ENCODE measurements at regions not wholly inside any gene's neighbourhood (a gene's known extent, or its start where the extent isn't known, plus 50 kb on each side); places are given as distances from the start of the nearest gene placed in this dataset.

DNA sequence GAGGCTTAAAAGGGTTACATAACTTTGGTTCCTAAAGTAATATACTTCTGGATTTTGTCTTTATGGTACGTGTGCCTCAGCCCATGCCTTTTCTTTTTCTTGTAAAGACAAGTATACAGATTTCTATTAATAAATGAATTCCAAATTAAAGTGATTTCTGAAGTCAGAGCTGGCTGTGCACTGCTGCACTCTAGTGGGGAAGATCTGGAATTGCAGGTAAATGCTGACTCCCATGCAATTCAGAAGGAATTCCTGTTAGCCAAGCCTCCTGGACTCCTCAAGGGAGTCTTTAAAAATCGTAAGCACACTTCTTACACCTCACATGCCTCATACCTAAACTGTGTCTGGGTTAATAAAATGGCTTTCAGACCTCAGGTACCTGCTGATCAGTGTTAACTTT lies 118.4 kb upstream of the SLC7A1 start:
- 50% methylated on average over 1 of the region's 2 CpGs; no CpG with 5 or more reads in 1 of the 2 experiments for WGBS, 2 experiments (ENCODE audit: insufficient coverage in 2 of 2)

DNA sequence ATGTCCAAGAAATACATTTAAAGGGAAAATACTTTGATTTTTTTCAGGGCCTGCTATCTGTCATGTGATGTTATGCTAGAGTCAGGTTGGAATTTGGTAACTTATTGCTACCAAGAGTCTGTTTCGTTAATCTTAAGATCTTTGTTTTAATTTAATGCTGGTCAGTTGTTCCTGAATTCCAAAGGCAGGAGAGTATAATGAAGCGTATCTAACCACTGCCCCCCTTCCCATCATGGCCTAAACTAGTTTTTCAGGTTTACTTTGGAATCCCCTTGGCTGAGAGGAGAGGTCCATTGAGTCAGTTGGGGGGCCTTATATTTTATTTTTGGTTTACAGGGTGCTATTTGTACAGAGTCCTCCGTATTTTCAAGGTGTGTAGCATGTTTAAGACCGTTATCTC lies 116.3 kb upstream of the SLC7A1 start:
- Histone ChIP-seq H3K4me3 (ENCODE audit: extremely low read depth, insufficient read depth, low read length, poor library complexity, severe bottlenecking) (no peak overlapping the region), H3K36me3 (ENCODE audit: control insufficient read depth, insufficient read depth, low read length) (no peaks in the 10 kb centered on the region), H3K27ac (ENCODE audit: low read depth, low read length, severe bottlenecking) (no peak overlapping the region), H3K4me1 (ENCODE audit: control insufficient read depth, insufficient read depth, low read length, poor library complexity, severe bottlenecking) (no peaks in the 10 kb centered on the region), H3K9me3 (ENCODE audit: control insufficient read depth, low read length) (no peaks in the 10 kb centered on the region)
- 80 to 85% methylated on average over 2 of the region's 4 CpGs for WGBS, 2 experiments (ENCODE audit: insufficient coverage in 2 of 2)

More for the DNA sequence above, 118.4 kb upstream of the SLC7A1 start:
- Histone ChIP-seq H3K4me3 (ENCODE audit: extremely low read depth, insufficient read depth, low read length, poor library complexity, severe bottlenecking) (no peak overlapping the region), H3K27ac (ENCODE audit: low read depth, low read length, severe bottlenecking) (no peak overlapping the region), H3K36me3 (ENCODE audit: control insufficient read depth, insufficient read depth, low read length) (no peaks in the 10 kb centered on the region), H3K9me3 (ENCODE audit: control insufficient read depth, low read length) (no peaks in the 10 kb centered on the region), H3K4me1 (ENCODE audit: control insufficient read depth, insufficient read depth, low read length, poor library complexity, severe bottlenecking) (no peaks in the 10 kb centered on the region)

- peaks cover 7% of the 10 kb centered on the region for H3K9me3 ChIP-seq (ENCODE audit: control insufficient read depth, low read length)
Observed at GRCh38 chr13:29710511-29710910, 115.0 kb upstream of the SLC7A1 start.

GRCh38 chr13:29709407-29710069 lies 114.0 kb upstream of the SLC7A1 start:
- Histone ChIP-seq H3K27ac (ENCODE audit: low read depth, low read length, severe bottlenecking) (no peak overlapping the region), H3K36me3 (ENCODE audit: control insufficient read depth, insufficient read depth, low read length) (no peaks in the 10 kb centered on the region), H3K9me3 (ENCODE audit: control insufficient read depth, low read length) (peaks cover 7% of the 10 kb centered on the region), H3K4me3 (ENCODE audit: extremely low read depth, insufficient read depth, low read length, poor library complexity, severe bottlenecking) (no peak overlapping the region), H3K4me1 (ENCODE audit: control insufficient read depth, insufficient read depth, low read length, poor library complexity, severe bottlenecking) (peaks cover 5% of the 10 kb centered on the region)
- 81 to 86% methylated on average over 8 to 10 of the region's 14 CpGs for WGBS, 2 experiments (ENCODE audit: insufficient coverage in 2 of 2)

More at GRCh38 chr13:29710511-29710910, 115.0 kb upstream of the SLC7A1 start:
- no peaks in the 10 kb centered on the region for H3K4me1 ChIP-seq (ENCODE audit: control insufficient read depth, insufficient read depth, low read length, poor library complexity, severe bottlenecking)
- no peaks in the 10 kb centered on the region for H3K36me3 ChIP-seq (ENCODE audit: control insufficient read depth, insufficient read depth, low read length)
- H3K27ac ChIP-seq (ENCODE audit: low read depth, low read length, severe bottlenecking), result no peak overlapping the region
- WGBS, 2 experiments (ENCODE audit: insufficient coverage in 2 of 2), result 67 to 78% methylated on average over 1 of the region's 1 CpG
- H3K4me3 ChIP-seq (ENCODE audit: extremely low read depth, insufficient read depth, low read length, poor library complexity, severe bottlenecking), result no peak overlapping the region

- peaks cover 9% of the 10 kb centered on the region for H3K4me1 ChIP-seq (ENCODE audit: control insufficient read depth, insufficient read depth, low read length, poor library complexity, severe bottlenecking)
- no peak overlapping the region for H3K4me3 ChIP-seq (ENCODE audit: extremely low read depth, insufficient read depth, low read length, poor library complexity, severe bottlenecking)
- H3K27ac ChIP-seq (ENCODE audit: low read depth, low read length, severe bottlenecking), result no peak overlapping the region
- H3K36me3 ChIP-seq (ENCODE audit: control insufficient read depth, insufficient read depth, low read length), result no peaks in the 10 kb centered on the region
- peaks cover 7% of the 10 kb centered on the region for H3K9me3 ChIP-seq (ENCODE audit: control insufficient read depth, low read length)
- WGBS, 2 experiments (ENCODE audit: insufficient coverage in 2 of 2), result 55 to 63% methylated on average over 5 of the region's 7 CpGs
Observed at GRCh38 chr13:29707876-29708543, 112.5 kb upstream of the SLC7A1 start.

DNA sequence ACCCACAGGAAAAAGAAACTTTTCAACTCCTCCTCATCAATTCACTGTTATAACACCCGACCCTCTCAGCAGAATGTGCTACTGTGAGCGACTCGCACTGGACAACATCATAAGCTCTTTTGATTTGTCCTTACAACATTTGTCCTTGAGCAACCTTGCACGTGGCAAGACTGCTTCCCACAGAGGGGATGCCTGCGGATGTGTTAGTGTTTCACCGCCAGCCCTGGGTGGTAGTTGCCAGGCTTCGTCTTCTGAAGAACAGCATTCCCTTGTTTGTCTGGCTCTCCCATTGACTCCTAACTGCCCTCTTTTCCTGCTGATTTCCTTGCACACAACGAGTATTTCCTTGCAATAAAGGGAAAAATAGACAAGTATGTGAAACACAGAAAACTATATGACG lies 111.4 kb upstream of the SLC7A1 start:
- Histone ChIP-seq H3K4me1 (ENCODE audit: control insufficient read depth, insufficient read depth, low read length, poor library complexity, severe bottlenecking) (peaks cover 13% of the 10 kb centered on the region), H3K4me3 (ENCODE audit: extremely low read depth, insufficient read depth, low read length, poor library complexity, severe bottlenecking) (no peak overlapping the region), H3K27ac (ENCODE audit: low read depth, low read length, severe bottlenecking) (no peak overlapping the region), H3K9me3 (ENCODE audit: control insufficient read depth, low read length) (peaks cover 7% of the 10 kb centered on the region), H3K36me3 (ENCODE audit: control insufficient read depth, insufficient read depth, low read length) (no peaks in the 10 kb centered on the region)
- 86 to 87% methylated on average over 7 to 9 of the region's 9 CpGs for WGBS, 2 experiments (ENCODE audit: insufficient coverage in 2 of 2)

DNA sequence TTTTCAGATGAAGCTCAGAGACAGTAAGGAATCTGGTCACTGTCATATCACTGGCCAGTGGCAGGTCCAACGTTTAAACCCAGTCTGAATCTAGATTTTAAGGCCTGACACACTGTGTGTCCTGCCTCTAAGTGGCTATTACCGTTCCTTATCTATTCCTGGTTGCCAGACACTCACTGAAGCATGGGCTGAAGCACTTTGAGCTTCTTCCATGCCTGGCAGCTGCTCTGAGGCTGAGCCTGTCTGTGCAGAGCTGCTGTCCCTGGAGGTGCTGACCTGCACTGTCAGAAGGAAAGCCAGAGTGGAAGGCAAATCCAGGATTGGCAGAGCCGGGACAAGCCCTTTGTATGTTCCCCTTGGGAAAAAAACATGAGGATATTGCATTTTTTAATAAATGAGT lies 109.2 kb upstream of the SLC7A1 start:
- H3K27ac ChIP-seq (ENCODE audit: low read depth, low read length, severe bottlenecking), result peak overlapping the region; percentile 31
- WGBS, 2 experiments (ENCODE audit: insufficient coverage in 2 of 2), result 22 to 28% methylated on average over 2 of the region's 3 CpGs

DNA sequence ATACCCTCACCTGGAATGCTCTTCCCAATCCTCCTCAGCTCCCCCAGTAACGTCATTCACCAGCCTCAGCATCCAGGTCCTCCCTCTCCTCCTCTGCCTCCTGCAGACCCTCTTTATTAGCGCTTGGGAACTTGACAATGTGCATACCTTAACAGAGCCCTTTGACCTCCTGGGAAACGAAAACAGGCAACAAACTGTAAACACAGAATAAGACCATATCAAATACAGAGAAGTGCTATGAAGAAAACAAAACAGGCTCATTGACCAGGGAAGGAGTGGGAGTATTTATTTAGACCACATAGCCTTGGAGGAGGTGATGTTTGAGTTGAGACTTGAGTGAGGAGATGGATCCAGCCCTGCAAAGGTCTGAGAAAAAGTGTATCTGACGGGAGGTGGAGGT lies 107.9 kb upstream of the SLC7A1 start:
- Histone ChIP-seq H3K36me3 (ENCODE audit: control insufficient read depth, insufficient read depth, low read length) (no peaks in the 10 kb centered on the region), H3K9me3 (ENCODE audit: control insufficient read depth, low read length) (peaks cover 7% of the 10 kb centered on the region), H3K4me3 (ENCODE audit: extremely low read depth, insufficient read depth, low read length, poor library complexity, severe bottlenecking) (no peak overlapping the region), H3K4me1 (ENCODE audit: control insufficient read depth, insufficient read depth, low read length, poor library complexity, severe bottlenecking) (peaks cover 13% of the 10 kb centered on the region), H3K27ac (ENCODE audit: low read depth, low read length, severe bottlenecking) (peak overlapping the region; percentile 93)
- WGBS, 2 experiments (ENCODE audit: insufficient coverage in 2 of 2), result 55 to 64% methylated on average over 2 to 3 of the region's 4 CpGs

More for the DNA sequence above, 109.2 kb upstream of the SLC7A1 start:
- H3K9me3 ChIP-seq (ENCODE audit: control insufficient read depth, low read length), result peaks cover 7% of the 10 kb centered on the region
- H3K4me3 ChIP-seq (ENCODE audit: extremely low read depth, insufficient read depth, low read length, poor library complexity, severe bottlenecking), result no peak overlapping the region
- peaks cover 13% of the 10 kb centered on the region for H3K4me1 ChIP-seq (ENCODE audit: control insufficient read depth, insufficient read depth, low read length, poor library complexity, severe bottlenecking)
- H3K36me3 ChIP-seq (ENCODE audit: control insufficient read depth, insufficient read depth, low read length), result no peaks in the 10 kb centered on the region

DNA sequence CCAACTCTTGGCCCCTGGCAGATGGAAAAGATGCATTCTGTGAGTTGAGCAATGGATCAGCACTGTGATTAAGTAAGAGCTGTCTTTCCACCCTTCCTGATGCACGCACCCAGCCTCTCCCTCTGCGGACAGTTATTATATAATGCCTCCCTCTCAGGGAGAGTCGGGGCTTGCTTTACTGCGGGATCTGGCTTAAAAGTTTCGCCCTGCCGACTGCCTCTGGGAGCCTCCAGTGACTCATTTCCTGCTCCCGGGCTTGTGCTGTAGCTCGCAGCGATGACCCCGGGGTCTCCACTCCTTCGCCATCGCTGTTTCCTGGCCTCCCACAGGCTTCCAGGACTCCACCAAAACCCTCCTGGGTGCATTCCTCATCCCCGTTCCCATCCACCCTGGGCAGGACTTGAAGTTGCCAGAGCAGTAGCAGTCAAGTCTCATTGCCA lies 107.4 kb upstream of the SLC7A1 start:
- Histone ChIP-seq H3K4me3 (ENCODE audit: extremely low read depth, insufficient read depth, low read length, poor library complexity, severe bottlenecking) (no peak overlapping the region), H3K27ac (ENCODE audit: low read depth, low read length, severe bottlenecking) (peak overlapping the region; percentile 93), H3K36me3 (ENCODE audit: control insufficient read depth, insufficient read depth, low read length) (no peaks in the 10 kb centered on the region), H3K9me3 (ENCODE audit: control insufficient read depth, low read length) (peaks cover 7% of the 10 kb centered on the region), H3K4me1 (ENCODE audit: control insufficient read depth, insufficient read depth, low read length, poor library complexity, severe bottlenecking) (peaks cover 13% of the 10 kb centered on the region)
- 8% methylated on average over 10 to 13 of the region's 13 CpGs for WGBS, 2 experiments (ENCODE audit: insufficient coverage in 2 of 2)

DNA sequence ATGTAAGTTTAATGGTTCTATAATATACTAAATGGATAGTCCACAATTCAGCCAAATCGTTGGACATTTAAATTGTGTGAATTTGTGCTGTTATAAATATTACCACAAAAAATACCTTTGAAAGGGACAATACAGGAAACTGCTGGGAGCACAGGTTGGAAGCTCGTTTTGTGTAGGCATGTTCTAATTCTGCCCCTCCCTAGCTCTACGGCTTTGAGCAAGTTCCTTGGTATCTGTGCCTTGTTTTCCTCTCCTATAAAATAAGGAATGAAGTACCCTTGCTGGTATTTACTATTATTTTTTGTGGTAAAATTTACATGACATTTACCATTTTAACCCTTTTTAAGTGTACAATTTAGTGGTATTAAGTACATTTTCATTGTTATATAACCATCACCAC lies 102.6 kb upstream of the SLC7A1 start:
- Histone ChIP-seq H3K9me3 (ENCODE audit: control insufficient read depth, low read length) (peaks cover 8% of the 10 kb centered on the region), H3K36me3 (ENCODE audit: control insufficient read depth, insufficient read depth, low read length) (no peaks in the 10 kb centered on the region), H3K4me3 (ENCODE audit: extremely low read depth, insufficient read depth, low read length, poor library complexity, severe bottlenecking) (no peak overlapping the region), H3K27ac (ENCODE audit: low read depth, low read length, severe bottlenecking) (no peak overlapping the region), H3K4me1 (ENCODE audit: control insufficient read depth, insufficient read depth, low read length, poor library complexity, severe bottlenecking) (peaks cover 4% of the 10 kb centered on the region)
- 100% methylated on average over 1 of the region's 3 CpGs for WGBS, 2 experiments (ENCODE audit: insufficient coverage in 2 of 2)

DNA sequence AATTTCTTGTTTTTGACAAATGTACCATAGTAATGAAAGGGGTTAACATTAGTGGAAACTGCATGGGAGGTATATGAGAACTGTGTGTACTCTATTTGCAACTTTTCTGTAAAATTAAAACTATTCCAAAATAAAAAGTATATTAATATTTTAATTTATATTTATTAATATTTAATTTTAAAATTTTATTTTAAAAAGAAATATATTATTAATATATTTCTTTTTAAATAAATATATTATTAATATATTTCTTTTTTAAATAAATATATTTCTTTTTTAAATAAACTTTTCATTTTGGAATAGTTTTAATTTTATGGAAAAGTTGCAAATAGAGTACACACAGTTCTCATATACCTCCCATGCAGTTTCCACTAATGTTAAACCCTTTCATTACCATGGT lies 101.1 kb upstream of the SLC7A1 start:
- no peaks in the 10 kb centered on the region for H3K36me3 ChIP-seq (ENCODE audit: control insufficient read depth, insufficient read depth, low read length)
- no peak overlapping the region for H3K4me3 ChIP-seq (ENCODE audit: extremely low read depth, insufficient read depth, low read length, poor library complexity, severe bottlenecking)
- no peaks in the 10 kb centered on the region for H3K4me1 ChIP-seq (ENCODE audit: control insufficient read depth, insufficient read depth, low read length, poor library complexity, severe bottlenecking)
- H3K9me3 ChIP-seq (ENCODE audit: control insufficient read depth, low read length), result peaks cover 8% of the 10 kb centered on the region
- H3K27ac ChIP-seq (ENCODE audit: low read depth, low read length, severe bottlenecking), result no peak overlapping the region

Measured in mesodermal cell (in vitro differentiated cells).